Thyroid gland (tissue), 4 donors: ENCODE measurements at regions not wholly inside any gene's neighbourhood (a gene's known extent, or its start where the extent isn't known, plus 50 kb on each side); places are given as distances from the start of the nearest gene placed in this dataset.

Experiments used
- CTCF ChIP-seq, 6 experiments: fragments of 200-600 bp in 3 of 6; fragments of 450-650 bp in 3 of 6; sonication (generic) in 3 of 6; IDR thresholded peaks; one replicate each; pipeline ENCODE4 v1.5.1; 2016 to 2019; ENCODE audit warnings: antibody characterized with exemption in 6 of 6, mild to moderate bottlenecking in 2 of 6, inconsistent platforms in 1 of 6, moderate library complexity in 1 of 6
- POLR2A ChIP-seq, 2 donors: fragments of 450-650 bp; IDR thresholded peaks; one replicate each; pipeline ENCODE4 v1.6.1; 2017; ENCODE audit warnings: antibody characterized with exemption in 2 of 2, mild to moderate bottlenecking in 2 of 2, moderate library complexity in 1 of 2

- TF ChIP-seq CTCF (IDR thresholded peaks at IDR 0.05) (no peak), POLR2A (IDR thresholded peaks at IDR 0.05) (no peak)
Observed at GRCh38 chr2:42957861-42958301, 165.5 kb upstream of the HAAO start.
